ENCODE measurements at regions not wholly inside any gene's neighbourhood (a gene's known extent, or its start where the extent isn't known, plus 50 kb on each side); places are given as distances from the start of the nearest gene placed in this dataset.
"Not testable (repeated sequence)": the region's sequence is repeated elsewhere in the genome, so short reads cannot be mapped to it uniquely, and the experiment has no call there.

DNA sequence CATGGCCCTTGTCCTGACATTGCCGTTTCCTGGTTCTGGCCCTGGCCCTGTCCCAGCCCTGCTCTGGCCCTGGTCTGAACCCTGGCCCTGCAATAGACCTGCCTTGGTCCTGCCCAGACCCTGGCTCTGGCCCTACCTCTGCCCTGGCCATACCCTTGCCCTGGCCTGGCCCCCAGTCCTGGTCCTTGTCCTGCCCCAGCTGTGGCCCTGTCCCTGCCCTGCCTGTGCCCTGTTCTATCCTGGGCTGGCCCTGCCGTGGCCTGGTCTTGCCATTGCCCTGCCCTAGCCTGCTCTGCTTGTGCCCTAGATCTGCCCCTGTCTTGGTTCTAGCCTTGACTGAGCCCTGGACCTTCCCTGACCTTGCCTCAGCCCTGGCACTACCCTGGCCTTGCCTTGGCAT is 1560.1 kb downstream of the RPIA start:
- TF ChIP-seq, protein P1, sequence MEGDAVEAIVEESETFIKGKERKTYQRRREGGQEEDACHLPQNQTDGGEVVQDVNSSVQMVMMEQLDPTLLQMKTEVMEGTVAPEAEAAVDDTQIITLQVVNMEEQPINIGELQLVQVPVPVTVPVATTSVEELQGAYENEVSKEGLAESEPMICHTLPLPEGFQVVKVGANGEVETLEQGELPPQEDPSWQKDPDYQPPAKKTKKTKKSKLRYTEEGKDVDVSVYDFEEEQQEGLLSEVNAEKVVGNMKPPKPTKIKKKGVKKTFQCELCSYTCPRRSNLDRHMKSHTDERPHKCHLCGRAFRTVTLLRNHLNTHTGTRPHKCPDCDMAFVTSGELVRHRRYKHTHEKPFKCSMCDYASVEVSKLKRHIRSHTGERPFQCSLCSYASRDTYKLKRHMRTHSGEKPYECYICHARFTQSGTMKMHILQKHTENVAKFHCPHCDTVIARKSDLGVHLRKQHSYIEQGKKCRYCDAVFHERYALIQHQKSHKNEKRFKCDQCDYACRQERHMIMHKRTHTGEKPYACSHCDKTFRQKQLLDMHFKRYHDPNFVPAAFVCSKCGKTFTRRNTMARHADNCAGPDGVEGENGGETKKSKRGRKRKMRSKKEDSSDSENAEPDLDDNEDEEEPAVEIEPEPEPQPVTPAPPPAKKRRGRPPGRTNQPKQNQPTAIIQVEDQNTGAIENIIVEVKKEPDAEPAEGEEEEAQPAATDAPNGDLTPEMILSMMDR (conservative IDR thresholded peaks at IDR 0.05; ENCODE audit: low read length): not testable (repeated sequence)
- not testable (repeated sequence) for TF ChIP-seq EZH2phosphoT487 (IDR thresholded peaks at IDR 0.05; ENCODE audit: borderline replicate concordance, low read depth, low read length)
